H1 (cell line): ENCODE measurements at regions not wholly inside any gene's neighbourhood (a gene's known extent, or its start where the extent isn't known, plus 50 kb on each side); places are given as distances from the start of the nearest gene placed in this dataset.

Experiments used
- TBP ChIP-seq: IDR thresholded peaks from 2 replicates; pipeline ENCODE4 v1.6.1; 2011; ENCODE audit warnings: low read depth, low read length, improper control_type of control experiment

DNA sequence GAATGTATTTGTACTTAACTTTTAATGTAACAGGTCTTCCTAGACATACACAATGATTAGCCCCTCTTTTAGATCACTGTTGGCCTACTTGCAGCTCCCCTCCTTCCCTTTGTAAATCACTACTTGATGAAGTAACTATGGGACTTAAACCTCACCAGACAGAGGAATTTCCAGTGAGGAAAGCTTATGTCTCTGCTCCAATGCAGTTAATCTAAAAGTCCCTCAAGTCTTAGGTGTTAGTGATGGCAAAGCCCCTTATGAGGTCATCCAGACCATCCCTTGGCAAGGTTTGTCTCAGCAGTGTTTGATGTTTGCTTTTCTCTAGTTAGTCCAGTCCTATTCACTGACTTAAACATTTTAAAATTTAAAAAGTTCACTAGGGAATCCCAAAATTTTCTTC, 877.3 kb upstream of the INTU start (continued):
- TF ChIP-seq TBP = no peak
